Liver (tissue), 8 donors: ENCODE measurements at regions not wholly inside any gene's neighbourhood (a gene's known extent, or its start where the extent isn't known, plus 50 kb on each side); places are given as distances from the start of the nearest gene placed in this dataset.

Experiments used
- DNase-seq: peaks from one replicate; pipeline ENCODE4 v3.0.0-alpha.2; 2017; ENCODE audit warnings: low spot score
- H3K27ac ChIP-seq, 2 donors: one replicate each; pipeline ENCODE4 v1.7.0; 2013; ENCODE audit warnings: inconsistent platforms in 2 of 2, low read length in 2 of 2, control low read depth in 1 of 2, low read depth in 1 of 2, mild to moderate bottlenecking in 1 of 2
- H3K27me3 ChIP-seq, 4 donors: one replicate each; pipeline versions ENCODE4 v1.6.1 to v1.7.0; 2013; ENCODE audit warnings: low read length in 3 of 4, inconsistent platforms in 1 of 4, mild to moderate bottlenecking in 1 of 4, moderate library complexity in 1 of 4; ENCODE audit not compliant: control insufficient read depth in 4 of 4, insufficient read depth in 4 of 4
- H3K36me3 ChIP-seq, 4 donors: one replicate each; pipeline versions ENCODE4 v1.6.1 to v1.7.0; 2013; ENCODE audit warnings: low read length in 3 of 4, mild to moderate bottlenecking in 3 of 4, low read depth in 1 of 4, moderate library complexity in 1 of 4; ENCODE audit not compliant: control insufficient read depth in 4 of 4, insufficient read depth in 3 of 4
- H3K4me1 ChIP-seq, 4 donors: one replicate each; pipeline versions ENCODE4 v1.6.1 to v1.7.0; 2013; ENCODE audit warnings: low read length in 3 of 4, mild to moderate bottlenecking in 3 of 4, moderate library complexity in 1 of 4; ENCODE audit not compliant: control insufficient read depth in 4 of 4, insufficient read depth in 4 of 4
- H3K4me3 ChIP-seq, 3 donors: one replicate each; pipeline versions ENCODE4 v1.6.1 to v1.7.0; 2013; ENCODE audit warnings: low read length in 3 of 3, control low read depth in 1 of 3, low read depth in 1 of 3, mild to moderate bottlenecking in 1 of 3
- H3K9ac ChIP-seq, 2 donors: one replicate each; pipeline ENCODE4 v1.7.0; 2013; ENCODE audit warnings: low read length in 2 of 2, mild to moderate bottlenecking in 2 of 2, moderate library complexity in 2 of 2, control low read depth in 1 of 2, low read depth in 1 of 2
- H3K9me3 ChIP-seq, 4 donors: one replicate each; pipeline versions ENCODE4 v1.6.1 to v1.7.0; 2013; ENCODE audit warnings: low read length in 3 of 4; ENCODE audit not compliant: control insufficient read depth in 4 of 4
- EGR1 ChIP-seq, 2 donors: IDR thresholded peaks; 2 replicates each; pipeline ENCODE4 v1.6.1; 2016 to 2018; ENCODE audit warnings: antibody characterized with exemption in 2 of 2, low read depth in 2 of 2
- FOXA1 ChIP-seq: IDR thresholded peaks from 2 replicates; pipeline ENCODE4 v1.6.1; 2016; ENCODE audit warnings: antibody characterized with exemption
- GABPA ChIP-seq, 2 donors: IDR thresholded peaks in 1 of 2; conservative IDR thresholded peaks in 1 of 2; 2 replicates each; pipeline ENCODE4 v1.6.1; 2016; ENCODE audit warnings: antibody characterized with exemption in 2 of 2, mild to moderate bottlenecking in 1 of 2, moderate library complexity in 1 of 2
- HNF4A ChIP-seq, 2 donors: conservative IDR thresholded peaks; 2 replicates each; pipeline ENCODE4 v1.6.1; 2016; ENCODE audit warnings: antibody characterized with exemption in 2 of 2, mild to moderate bottlenecking in 2 of 2
- HNF4G ChIP-seq: IDR thresholded peaks from 2 replicates; pipeline ENCODE4 v1.6.1; 2016; ENCODE audit warnings: antibody characterized with exemption
- JUND ChIP-seq, 2 donors: IDR thresholded peaks; 2 replicates each; pipeline ENCODE4 v1.6.1; 2016; ENCODE audit warnings: antibody characterized with exemption in 2 of 2
- NR2F2 ChIP-seq: IDR thresholded peaks from 2 replicates; pipeline ENCODE4 v1.6.1; 2016; ENCODE audit warnings: antibody characterized with exemption
- RAD21 ChIP-seq, 2 donors: IDR thresholded peaks; 2 replicates each; pipeline ENCODE4 v1.6.1; 2016; ENCODE audit warnings: antibody characterized with exemption in 2 of 2, mild to moderate bottlenecking in 2 of 2
- RXRA ChIP-seq, 2 donors: IDR thresholded peaks; 2 replicates each; pipeline ENCODE4 v1.6.1; 2017 to 2018; ENCODE audit warnings: antibody characterized with exemption in 2 of 2, mild to moderate bottlenecking in 1 of 2
- SP1 ChIP-seq: IDR thresholded peaks from 2 replicates; pipeline ENCODE4 v1.6.1; 2018; ENCODE audit warnings: antibody characterized with exemption, mild to moderate bottlenecking
- TAF1 ChIP-seq: conservative IDR thresholded peaks from 2 replicates; pipeline ENCODE4 v1.6.1; 2016; ENCODE audit warnings: antibody characterized with exemption, mild to moderate bottlenecking
- YY1 ChIP-seq: IDR thresholded peaks from 2 replicates; pipeline ENCODE4 v1.6.1; 2016; ENCODE audit warnings: antibody characterized with exemption, mild to moderate bottlenecking
- WGBS: extraction: QIAGEN DNeasy Blood & Tissue Kit; methylation state at CpG from one replicate; pipeline ENCODE4 v1.1.7; 2013; 5-methylcytosine and 5-hydroxymethylcytosine counted together
- TF ChIP-seq, protein P1 (sequence below): IDR thresholded peaks from 2 replicates; pipeline ENCODE4 v1.6.1; 2016; ENCODE audit warnings: antibody characterized with exemption
- TF ChIP-seq, protein P2 (sequence below): IDR thresholded peaks from 2 replicates; pipeline ENCODE4 v1.6.1; 2016; ENCODE audit warnings: antibody characterized with exemption, mild to moderate bottlenecking
- TF ChIP-seq, protein P3 (sequence below): IDR thresholded peaks from 2 replicates; pipeline ENCODE4 v1.6.1; 2016; ENCODE audit warnings: antibody characterized with exemption
- TF ChIP-seq, protein P4 (sequence below): IDR thresholded peaks from 2 replicates; pipeline ENCODE4 v1.6.1; 2016; ENCODE audit warnings: antibody characterized with exemption
- TF ChIP-seq, protein P5 (sequence below): fragments of 150-350 bp; IDR thresholded peaks from 2 replicates; pipeline ENCODE4 v1.5.1; 2017; ENCODE audit warnings: improper control_type of control experiment, low read depth, low read length; ENCODE audit not compliant: missing input control
- donor health status: healthy.
- donor health status: healthy.
- donor health status: healthy.
- donor health status: healthy.
- donor health status: healthy.

DNA sequence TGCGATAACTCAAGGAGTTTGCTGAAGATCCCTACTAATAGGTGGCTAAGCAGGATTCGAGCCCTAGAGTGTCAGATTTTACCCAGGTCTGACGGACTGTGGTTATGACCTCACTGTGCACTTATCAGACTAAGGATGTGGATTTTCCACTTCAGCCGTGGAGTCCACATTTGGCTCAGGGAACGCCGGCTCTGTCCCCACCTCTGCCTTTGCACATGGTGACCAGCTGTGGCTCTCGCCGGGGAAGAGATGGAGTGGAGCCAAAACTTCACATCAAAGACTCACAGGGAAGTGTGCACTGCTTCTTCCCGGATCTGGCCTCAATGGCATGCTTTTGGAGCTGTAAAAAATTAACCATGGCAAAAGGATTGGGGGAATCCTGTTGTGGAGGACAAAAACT, 249.3 kb upstream of the APCDD1 start:
- no peak overlapping the region for H3K9ac ChIP-seq
- H3K36me3 ChIP-seq: no peaks in the 10 kb centered on the region
- H3K27me3 ChIP-seq: no peaks in the 10 kb centered on the region
- no peak overlapping the region for H3K27ac ChIP-seq
- H3K9me3 ChIP-seq: no peaks in the 10 kb centered on the region
- WGBS: 70% methylated on average over 9 of the region's 9 CpGs
- no peak overlapping the region for H3K4me3 ChIP-seq
- no peaks in the 10 kb centered on the region for H3K4me1 ChIP-seq
- DNase-seq: no peak
- no peak for TF ChIP-seq FOXA1
- TF ChIP-seq EGR1 (IDR thresholded peaks at IDR 0.05; ENCODE audit: low read depth in 2 of 2): no peak
- no peak for TF ChIP-seq GABPA (IDR thresholded peaks at IDR 0.05 in 1 of 2, conservative IDR thresholded peaks at IDR 0.05 in 1 of 2)
- TF ChIP-seq YY1: no peak
- TF ChIP-seq RXRA (IDR thresholded peaks at IDR 0.05): no peak
- TF ChIP-seq, protein P1, sequence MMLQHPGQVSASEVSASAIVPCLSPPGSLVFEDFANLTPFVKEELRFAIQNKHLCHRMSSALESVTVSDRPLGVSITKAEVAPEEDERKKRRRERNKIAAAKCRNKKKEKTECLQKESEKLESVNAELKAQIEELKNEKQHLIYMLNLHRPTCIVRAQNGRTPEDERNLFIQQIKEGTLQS: no peak

DNA sequence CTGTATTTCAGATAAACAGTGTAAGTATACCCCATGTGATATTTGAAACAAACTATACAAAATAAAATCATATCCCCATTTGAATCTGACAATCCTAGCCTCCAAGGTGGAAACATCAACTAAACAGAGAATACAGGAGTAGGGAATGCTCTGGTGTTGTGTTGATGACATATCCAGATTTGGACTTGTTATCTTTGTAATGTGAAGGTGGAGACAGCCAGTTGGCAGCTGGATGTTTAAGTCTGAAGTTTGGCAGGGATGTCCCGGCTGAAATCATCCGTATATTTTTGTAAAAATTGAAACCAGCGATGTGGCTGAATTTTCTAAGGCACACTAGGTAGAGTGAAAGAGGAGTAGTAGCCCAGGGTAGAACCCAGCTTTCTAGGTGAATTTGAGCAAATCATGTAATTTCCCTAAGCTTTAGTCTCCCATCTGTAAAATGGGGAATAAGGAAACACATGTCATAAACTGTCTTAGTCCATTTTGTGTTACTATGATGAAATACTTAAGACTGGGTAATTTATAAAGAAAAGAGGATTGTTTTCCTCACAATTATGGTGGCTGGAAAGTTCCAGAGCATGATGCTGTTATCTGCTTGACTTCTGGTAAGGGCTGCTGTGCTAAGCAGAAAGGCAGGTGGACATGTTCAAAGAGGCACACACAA, 246.6 kb upstream of the APCDD1 start:
- Histone ChIP-seq H3K9ac (no peak overlapping the region), H3K4me3 (no peak overlapping the region), H3K4me1 (no peaks in the 10 kb centered on the region), H3K9me3 (no peaks in the 10 kb centered on the region), H3K27me3 (no peaks in the 10 kb centered on the region), H3K27ac (no peak overlapping the region), H3K36me3 (no peaks in the 10 kb centered on the region)
- 61% methylated on average over 3 of the region's 3 CpGs for WGBS
- no peak for TF ChIP-seq RAD21 (IDR thresholded peaks at IDR 0.05)
- TF ChIP-seq JUND (IDR thresholded peaks at IDR 0.05): no peak
- TF ChIP-seq RXRA (IDR thresholded peaks at IDR 0.05): no peak
- TF ChIP-seq, protein P2, sequence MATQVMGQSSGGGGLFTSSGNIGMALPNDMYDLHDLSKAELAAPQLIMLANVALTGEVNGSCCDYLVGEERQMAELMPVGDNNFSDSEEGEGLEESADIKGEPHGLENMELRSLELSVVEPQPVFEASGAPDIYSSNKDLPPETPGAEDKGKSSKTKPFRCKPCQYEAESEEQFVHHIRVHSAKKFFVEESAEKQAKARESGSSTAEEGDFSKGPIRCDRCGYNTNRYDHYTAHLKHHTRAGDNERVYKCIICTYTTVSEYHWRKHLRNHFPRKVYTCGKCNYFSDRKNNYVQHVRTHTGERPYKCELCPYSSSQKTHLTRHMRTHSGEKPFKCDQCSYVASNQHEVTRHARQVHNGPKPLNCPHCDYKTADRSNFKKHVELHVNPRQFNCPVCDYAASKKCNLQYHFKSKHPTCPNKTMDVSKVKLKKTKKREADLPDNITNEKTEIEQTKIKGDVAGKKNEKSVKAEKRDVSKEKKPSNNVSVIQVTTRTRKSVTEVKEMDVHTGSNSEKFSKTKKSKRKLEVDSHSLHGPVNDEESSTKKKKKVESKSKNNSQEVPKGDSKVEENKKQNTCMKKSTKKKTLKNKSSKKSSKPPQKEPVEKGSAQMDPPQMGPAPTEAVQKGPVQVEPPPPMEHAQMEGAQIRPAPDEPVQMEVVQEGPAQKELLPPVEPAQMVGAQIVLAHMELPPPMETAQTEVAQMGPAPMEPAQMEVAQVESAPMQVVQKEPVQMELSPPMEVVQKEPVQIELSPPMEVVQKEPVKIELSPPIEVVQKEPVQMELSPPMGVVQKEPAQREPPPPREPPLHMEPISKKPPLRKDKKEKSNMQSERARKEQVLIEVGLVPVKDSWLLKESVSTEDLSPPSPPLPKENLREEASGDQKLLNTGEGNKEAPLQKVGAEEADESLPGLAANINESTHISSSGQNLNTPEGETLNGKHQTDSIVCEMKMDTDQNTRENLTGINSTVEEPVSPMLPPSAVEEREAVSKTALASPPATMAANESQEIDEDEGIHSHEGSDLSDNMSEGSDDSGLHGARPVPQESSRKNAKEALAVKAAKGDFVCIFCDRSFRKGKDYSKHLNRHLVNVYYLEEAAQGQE: no peak
- no peak for TF ChIP-seq SP1
- no peak for TF ChIP-seq YY1
- DNase-seq: no peak

DNA sequence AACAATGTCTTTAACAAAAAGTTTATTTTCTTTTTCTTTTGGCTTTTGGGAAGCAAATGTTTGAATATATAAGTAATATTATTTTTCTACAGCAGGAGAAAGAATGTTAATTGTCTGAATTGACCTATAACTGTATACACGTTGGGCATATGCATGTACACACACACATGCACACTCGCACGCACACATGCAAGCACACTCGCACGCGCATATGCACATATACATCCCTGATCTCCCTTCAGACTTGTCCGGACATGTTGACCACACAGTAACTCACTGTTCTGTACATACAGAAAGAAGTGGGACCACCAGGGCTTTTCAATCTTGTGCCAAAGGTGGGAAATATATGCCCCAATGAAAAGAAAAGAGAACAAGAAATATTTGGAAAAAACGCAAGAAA, 245.1 kb upstream of the APCDD1 start:
- H3K27ac ChIP-seq: no peak overlapping the region
- H3K9me3 ChIP-seq: no peaks in the 10 kb centered on the region
- no peaks in the 10 kb centered on the region for H3K4me1 ChIP-seq
- H3K9ac ChIP-seq: no peak overlapping the region
- no peaks in the 10 kb centered on the region for H3K36me3 ChIP-seq
- no peak for DNase-seq
- no peaks in the 10 kb centered on the region for H3K27me3 ChIP-seq
- 93% methylated on average over 8 of the region's 8 CpGs for WGBS
- no peak overlapping the region for H3K4me3 ChIP-seq
- TF ChIP-seq, protein P3, sequence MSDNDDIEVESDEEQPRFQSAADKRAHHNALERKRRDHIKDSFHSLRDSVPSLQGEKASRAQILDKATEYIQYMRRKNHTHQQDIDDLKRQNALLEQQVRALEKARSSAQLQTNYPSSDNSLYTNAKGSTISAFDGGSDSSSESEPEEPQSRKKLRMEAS: no peak
- no peak for TF ChIP-seq HNF4A (conservative IDR thresholded peaks at IDR 0.05)
- TF ChIP-seq EGR1 (IDR thresholded peaks at IDR 0.05; ENCODE audit: low read depth in 2 of 2): no peak
- TF ChIP-seq JUND (IDR thresholded peaks at IDR 0.05): no peak
- TF ChIP-seq, protein P4, sequence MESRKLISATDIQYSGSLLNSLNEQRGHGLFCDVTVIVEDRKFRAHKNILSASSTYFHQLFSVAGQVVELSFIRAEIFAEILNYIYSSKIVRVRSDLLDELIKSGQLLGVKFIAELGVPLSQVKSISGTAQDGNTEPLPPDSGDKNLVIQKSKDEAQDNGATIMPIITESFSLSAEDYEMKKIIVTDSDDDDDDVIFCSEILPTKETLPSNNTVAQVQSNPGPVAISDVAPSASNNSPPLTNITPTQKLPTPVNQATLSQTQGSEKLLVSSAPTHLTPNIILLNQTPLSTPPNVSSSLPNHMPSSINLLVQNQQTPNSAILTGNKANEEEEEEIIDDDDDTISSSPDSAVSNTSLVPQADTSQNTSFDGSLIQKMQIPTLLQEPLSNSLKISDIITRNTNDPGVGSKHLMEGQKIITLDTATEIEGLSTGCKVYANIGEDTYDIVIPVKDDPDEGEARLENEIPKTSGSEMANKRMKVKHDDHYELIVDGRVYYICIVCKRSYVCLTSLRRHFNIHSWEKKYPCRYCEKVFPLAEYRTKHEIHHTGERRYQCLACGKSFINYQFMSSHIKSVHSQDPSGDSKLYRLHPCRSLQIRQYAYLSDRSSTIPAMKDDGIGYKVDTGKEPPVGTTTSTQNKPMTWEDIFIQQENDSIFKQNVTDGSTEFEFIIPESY: no peak
- no peak for TF ChIP-seq TAF1
- TF ChIP-seq SP1: no peak
- TF ChIP-seq, protein P5, sequence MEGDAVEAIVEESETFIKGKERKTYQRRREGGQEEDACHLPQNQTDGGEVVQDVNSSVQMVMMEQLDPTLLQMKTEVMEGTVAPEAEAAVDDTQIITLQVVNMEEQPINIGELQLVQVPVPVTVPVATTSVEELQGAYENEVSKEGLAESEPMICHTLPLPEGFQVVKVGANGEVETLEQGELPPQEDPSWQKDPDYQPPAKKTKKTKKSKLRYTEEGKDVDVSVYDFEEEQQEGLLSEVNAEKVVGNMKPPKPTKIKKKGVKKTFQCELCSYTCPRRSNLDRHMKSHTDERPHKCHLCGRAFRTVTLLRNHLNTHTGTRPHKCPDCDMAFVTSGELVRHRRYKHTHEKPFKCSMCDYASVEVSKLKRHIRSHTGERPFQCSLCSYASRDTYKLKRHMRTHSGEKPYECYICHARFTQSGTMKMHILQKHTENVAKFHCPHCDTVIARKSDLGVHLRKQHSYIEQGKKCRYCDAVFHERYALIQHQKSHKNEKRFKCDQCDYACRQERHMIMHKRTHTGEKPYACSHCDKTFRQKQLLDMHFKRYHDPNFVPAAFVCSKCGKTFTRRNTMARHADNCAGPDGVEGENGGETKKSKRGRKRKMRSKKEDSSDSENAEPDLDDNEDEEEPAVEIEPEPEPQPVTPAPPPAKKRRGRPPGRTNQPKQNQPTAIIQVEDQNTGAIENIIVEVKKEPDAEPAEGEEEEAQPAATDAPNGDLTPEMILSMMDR: no peak
- TF ChIP-seq NR2F2: no peak
- TF ChIP-seq YY1: no peak
- TF ChIP-seq GABPA (IDR thresholded peaks at IDR 0.05 in 1 of 2, conservative IDR thresholded peaks at IDR 0.05 in 1 of 2): no peak
- no peak for TF ChIP-seq RAD21 (IDR thresholded peaks at IDR 0.05)
- TF ChIP-seq HNF4G: no peak
- TF ChIP-seq RXRA (IDR thresholded peaks at IDR 0.05): no peak
